Left lung (tissue), 4 donors: ENCODE measurements at regions not wholly inside any gene's neighbourhood (a gene's known extent, or its start where the extent isn't known, plus 50 kb on each side); places are given as distances from the start of the nearest gene placed in this dataset.

Source experiments
- ATAC-seq: fragments of 200-7000 bp; cut with Tn5 transposase; one replicate; pipeline ENCODE4 v1.9.1; 2020; ENCODE audit warnings: moderate library complexity
- DNase-seq, 4 donors: peaks; one replicate each; pipeline ENCODE4 v3.0.0-alpha.2; 2013 to 2020
- H3K27ac ChIP-seq, 2 donors: fragments of 200-600 bp; sonication (generic) in 1 of 2; one replicate each; pipeline versions ENCODE4 v1.5.0 to v1.8.0; 2020 to 2021
- H3K27me3 ChIP-seq, 2 donors: fragments of 200-600 bp; sonication (generic) in 1 of 2; one replicate each; pipeline versions ENCODE4 v1.5.0 to v1.8.0; 2020 to 2021
- H3K36me3 ChIP-seq, 2 donors: fragments of 200-600 bp; sonication (generic) in 1 of 2; one replicate each; pipeline versions ENCODE4 v1.5.0 to v1.8.0; 2020 to 2021
- H3K4me1 ChIP-seq, 2 donors: fragments of 200-600 bp; one replicate each; pipeline ENCODE4 v1.8.0; 2021
- H3K4me3 ChIP-seq, 2 donors: fragments of 200-600 bp; sonication (generic) in 1 of 2; one replicate each; pipeline versions ENCODE4 v1.5.0 to v1.8.0; 2020 to 2021; ENCODE audit warnings: mild to moderate bottlenecking in 1 of 2
- H3K9me3 ChIP-seq, 2 donors: fragments of 200-600 bp; sonication (generic) in 1 of 2; one replicate each; pipeline versions ENCODE4 v1.5.0 to v1.8.0; 2020 to 2021
- intact Hi-C, 2 donors: fragments of 100-400 bp; cut with DNase I; formaldehyde crosslinking; loops; one replicate each; pipeline versions ENCODE4 v1.11.2 to v1.14.2; 2022
- TF ChIP-seq, protein P1 (sequence below), 2 donors: fragments of 200-600 bp; sonication (generic) in 1 of 2; IDR thresholded peaks; one replicate each; pipeline versions ENCODE4 v1.5.0 to v1.8.0; 2021; ENCODE audit warnings: antibody characterized with exemption in 2 of 2
- donor health status: DM: no; HTN: yes; CAD: no.
- donor health status: DM: no; HTN: no; CAD: no.

DNA sequence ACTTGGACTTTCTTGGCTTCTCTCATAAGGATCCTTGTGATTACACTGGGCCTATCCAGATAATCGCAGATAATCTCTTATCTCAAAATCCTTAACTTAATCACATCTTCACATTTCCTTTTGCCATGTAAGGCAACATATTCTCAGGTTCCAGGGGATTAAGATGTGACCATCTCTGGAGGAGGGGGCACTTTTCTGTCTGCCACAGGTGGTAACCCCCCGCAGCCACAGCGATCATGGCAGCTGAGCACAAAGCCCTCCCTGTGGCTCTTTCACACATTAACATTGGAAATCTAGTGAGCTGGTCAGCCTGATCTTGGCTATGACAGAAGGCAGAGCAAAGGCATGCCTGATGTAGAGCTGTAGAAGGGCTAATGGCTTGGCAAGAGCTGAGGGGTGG is 69.1 kb upstream of the CD82 start:
- TF ChIP-seq, protein P1, sequence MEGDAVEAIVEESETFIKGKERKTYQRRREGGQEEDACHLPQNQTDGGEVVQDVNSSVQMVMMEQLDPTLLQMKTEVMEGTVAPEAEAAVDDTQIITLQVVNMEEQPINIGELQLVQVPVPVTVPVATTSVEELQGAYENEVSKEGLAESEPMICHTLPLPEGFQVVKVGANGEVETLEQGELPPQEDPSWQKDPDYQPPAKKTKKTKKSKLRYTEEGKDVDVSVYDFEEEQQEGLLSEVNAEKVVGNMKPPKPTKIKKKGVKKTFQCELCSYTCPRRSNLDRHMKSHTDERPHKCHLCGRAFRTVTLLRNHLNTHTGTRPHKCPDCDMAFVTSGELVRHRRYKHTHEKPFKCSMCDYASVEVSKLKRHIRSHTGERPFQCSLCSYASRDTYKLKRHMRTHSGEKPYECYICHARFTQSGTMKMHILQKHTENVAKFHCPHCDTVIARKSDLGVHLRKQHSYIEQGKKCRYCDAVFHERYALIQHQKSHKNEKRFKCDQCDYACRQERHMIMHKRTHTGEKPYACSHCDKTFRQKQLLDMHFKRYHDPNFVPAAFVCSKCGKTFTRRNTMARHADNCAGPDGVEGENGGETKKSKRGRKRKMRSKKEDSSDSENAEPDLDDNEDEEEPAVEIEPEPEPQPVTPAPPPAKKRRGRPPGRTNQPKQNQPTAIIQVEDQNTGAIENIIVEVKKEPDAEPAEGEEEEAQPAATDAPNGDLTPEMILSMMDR (IDR thresholded peaks at IDR 0.05): no peak

DNA sequence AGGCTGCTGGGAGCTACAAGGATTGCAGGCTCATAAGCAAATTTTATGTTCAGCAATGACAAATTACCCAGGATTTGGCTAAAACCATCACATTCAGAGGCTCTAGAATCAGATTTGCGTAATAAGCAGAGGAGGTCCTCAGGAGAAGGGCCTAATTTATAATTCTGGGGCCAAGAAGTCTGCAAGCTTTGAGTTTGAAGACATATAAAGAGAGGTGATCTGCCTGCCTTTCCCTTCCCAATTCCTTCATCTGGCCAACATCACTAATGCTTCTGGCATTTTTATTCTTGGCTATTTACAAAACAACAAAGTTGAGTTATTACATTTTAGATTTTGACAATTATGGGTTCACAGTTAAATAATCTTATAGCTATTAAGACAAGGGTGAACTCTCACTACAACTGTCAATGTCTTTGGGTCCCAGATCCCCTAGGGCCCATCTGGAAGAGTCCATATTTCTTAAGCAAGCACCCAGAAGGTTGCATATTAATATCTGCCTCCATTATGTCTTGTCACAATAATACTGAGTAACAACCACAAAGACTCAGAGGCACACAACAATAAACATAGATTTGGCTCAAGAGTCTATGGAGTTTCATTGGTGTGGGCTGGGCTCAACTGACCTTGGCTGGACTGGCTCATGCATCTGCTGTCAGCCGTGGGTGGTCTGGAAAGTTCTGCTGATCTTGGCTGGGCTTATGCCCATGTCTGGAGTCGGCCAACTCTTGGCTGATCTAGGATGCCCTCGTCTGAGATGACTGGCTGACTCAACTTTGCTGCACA is 67.2 kb upstream of the CD82 start:
- Histone ChIP-seq H3K27ac (no peak overlapping the region), H3K4me1 (no peaks in the 10 kb centered on the region)
- peak in 2 of 4 donors; percentile 62 to 85 for DNase-seq

More for the DNA sequence above, 69.1 kb upstream of the CD82 start:
- no peak for DNase-seq
- Histone ChIP-seq H3K4me3 (no peak overlapping the region), H3K27ac (no peak overlapping the region), H3K36me3 (no peaks in the 10 kb centered on the region), H3K27me3 (no peaks in the 10 kb centered on the region), H3K9me3 (no peaks in the 10 kb centered on the region), H3K4me1 (no peaks in the 10 kb centered on the region)
- intact Hi-C loops: no loop called here
- no peak for ATAC-seq

DNA sequence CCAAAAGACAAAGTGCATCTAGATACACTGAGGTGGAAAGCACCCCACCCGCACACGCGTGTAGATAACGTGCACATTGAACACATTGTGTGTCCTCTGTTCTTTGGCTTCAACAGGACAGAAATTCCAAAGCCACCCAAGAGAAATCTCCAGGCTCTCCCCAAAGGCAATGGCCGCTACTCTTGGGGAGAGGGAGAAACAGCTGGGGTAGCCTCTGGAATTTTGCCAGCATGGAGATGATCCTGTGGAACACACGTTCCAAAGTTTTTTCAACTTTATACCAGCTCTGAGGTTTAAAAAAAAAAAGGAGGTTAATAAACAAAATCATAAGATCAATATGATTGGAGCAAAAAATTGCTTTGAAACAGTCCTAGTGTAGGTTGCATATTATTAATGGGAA is 63.0 kb upstream of the CD82 start:
- no peak for ATAC-seq
- TF ChIP-seq, protein P1 (IDR thresholded peaks at IDR 0.05): no peak
- intact Hi-C loops: no loop called here

More for the DNA sequence above, 67.2 kb upstream of the CD82 start:
- no peak overlapping the region for H3K4me3 ChIP-seq
- no peaks in the 10 kb centered on the region for H3K27me3 ChIP-seq
- H3K36me3 ChIP-seq: no peaks in the 10 kb centered on the region
- TF ChIP-seq, protein P1 (IDR thresholded peaks at IDR 0.05): no peak
- intact Hi-C loops: no loop called here
- no peaks in the 10 kb centered on the region for H3K9me3 ChIP-seq
- peak; percentile 62 for ATAC-seq

DNA sequence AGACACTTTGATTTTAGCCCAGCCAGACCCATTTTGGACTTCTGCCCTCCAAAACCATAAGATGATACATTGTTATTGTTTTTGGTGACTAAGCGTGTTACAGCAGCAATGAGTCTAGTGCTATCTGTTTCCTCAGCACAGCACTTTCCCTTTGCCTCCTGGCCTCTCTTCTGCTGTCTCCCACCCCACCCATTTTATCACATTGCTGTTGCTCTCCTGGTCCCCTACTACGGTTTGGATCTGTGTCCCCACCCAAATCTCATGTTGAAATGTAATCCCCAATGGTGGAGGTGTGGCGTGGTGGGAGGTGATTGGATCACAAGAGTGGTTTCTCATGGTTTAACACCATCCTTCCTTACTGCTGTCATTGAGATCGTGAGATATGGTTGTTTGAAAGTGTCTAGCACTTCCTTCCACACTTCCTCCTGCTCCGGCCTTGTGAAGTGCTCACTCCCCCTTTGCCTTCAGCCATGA is 59.8 kb upstream of the CD82 start:
- Histone ChIP-seq H3K4me3 (no peak overlapping the region), H3K4me1 (no peaks in the 10 kb centered on the region), H3K27ac (no peak overlapping the region), H3K27me3 (no peaks in the 10 kb centered on the region), H3K9me3 (peaks cover 0 to 6% of the 10 kb centered on the region in 2 donors), H3K36me3 (no peaks in the 10 kb centered on the region)
- ATAC-seq (no peak), DNase-seq (no peak)
- intact Hi-C loops: no loop called here
- TF ChIP-seq, protein P1 (IDR thresholded peaks at IDR 0.05): no peak

More for the DNA sequence above, 63.0 kb upstream of the CD82 start:
- DNase-seq: no peak
- H3K9me3 ChIP-seq: peaks cover 0 to 6% of the 10 kb centered on the region in 2 donors
- H3K36me3 ChIP-seq: no peaks in the 10 kb centered on the region
- H3K27ac ChIP-seq: no peak overlapping the region
- no peaks in the 10 kb centered on the region for H3K4me1 ChIP-seq
- H3K4me3 ChIP-seq: no peak overlapping the region
- no peaks in the 10 kb centered on the region for H3K27me3 ChIP-seq

DNA sequence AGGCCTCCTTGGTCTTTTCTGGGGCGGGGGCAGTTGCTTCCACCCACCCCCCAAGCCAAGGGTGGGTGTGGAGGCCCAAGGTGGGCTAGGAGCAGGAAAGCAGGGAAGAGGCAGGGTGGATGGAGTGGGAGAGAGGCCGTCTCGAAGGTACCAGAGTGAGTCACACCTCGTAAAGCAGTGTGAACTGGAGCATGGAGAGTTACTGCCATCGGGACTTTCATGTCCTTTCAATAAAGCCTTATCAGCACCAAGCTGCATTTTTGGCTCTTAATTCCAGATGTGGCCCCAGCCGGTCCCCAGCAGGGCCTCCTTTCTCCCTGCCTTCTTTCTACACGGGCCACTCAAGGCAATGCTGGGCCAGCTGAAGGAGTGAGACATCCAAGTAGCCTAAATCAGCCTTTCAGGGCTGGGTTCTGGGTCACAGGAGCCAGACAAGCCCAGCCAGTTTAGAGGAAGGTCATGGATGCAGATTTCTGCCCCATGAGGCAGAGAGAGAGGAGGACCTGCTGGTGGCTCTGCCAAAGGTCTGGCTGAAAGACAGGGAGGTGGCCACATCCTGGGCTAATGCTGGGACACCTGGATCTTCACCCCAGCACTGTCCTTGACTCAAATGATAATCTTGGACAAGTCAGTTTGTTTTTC is 59.0 kb upstream of the CD82 start:
- intact Hi-C loops: no loop called here
- Histone ChIP-seq H3K9me3 (peaks cover 0 to 6% of the 10 kb centered on the region in 2 donors), H3K27me3 (peaks cover 0 to 7% of the 10 kb centered on the region in 2 donors), H3K27ac (no peak overlapping the region), H3K4me1 (no peaks in the 10 kb centered on the region), H3K36me3 (no peaks in the 10 kb centered on the region), H3K4me3 (no peak overlapping the region)
- ATAC-seq: no peak
- TF ChIP-seq, protein P1 (IDR thresholded peaks at IDR 0.05): no peak
- DNase-seq: no peak
